Astrocyte (in vitro differentiated cells and primary cell): ENCODE measurements at regions not wholly inside any gene's neighbourhood (a gene's known extent, or its start where the extent isn't known, plus 50 kb on each side); places are given as distances from the start of the nearest gene placed in this dataset.

Experiments used
- DNase-seq: peaks from one replicate; pipeline ENCODE4 v3.0.0-alpha.2; 2010; ENCODE audit warnings: low read depth
- FAIRE-seq: peaks from 2 replicates; lab custom pipeline; 2011; peaks lifted over from hg19 to GRCh38; lab: Jason Lieb, UNC
- H2AFZ ChIP-seq: 2 replicates; pipeline ENCODE4 v1.6.0; 2012; ENCODE audit warnings: low read depth, low read length, inconsistent platforms
- H3K27ac ChIP-seq: 2 replicates; pipeline ENCODE4 v1.5.1; 2011; ENCODE audit warnings: low read depth, low read length, inconsistent platforms
- H3K27me3 ChIP-seq: 2 replicates; pipeline ENCODE4 v1.6.0; 2011; ENCODE audit warnings: low read length, inconsistent platforms; ENCODE audit not compliant: insufficient read depth
- H3K36me3 ChIP-seq: 2 replicates; pipeline ENCODE4 v1.5.1; 2011; ENCODE audit warnings: low read length, inconsistent platforms; ENCODE audit not compliant: insufficient read depth
- H3K4me1 ChIP-seq: 2 replicates; pipeline ENCODE4 v1.5.1; 2011; ENCODE audit warnings: low read length, inconsistent platforms; ENCODE audit not compliant: insufficient read depth
- H3K4me2 ChIP-seq: 2 replicates; pipeline ENCODE4 v1.6.0; 2012; ENCODE audit warnings: low read length, inconsistent platforms
- H3K4me3 ChIP-seq: 2 replicates; pipeline ENCODE4 v1.5.1; 2011; ENCODE audit warnings: low read depth, mild to moderate bottlenecking, low read length, inconsistent platforms; ENCODE audit not compliant: insufficient read depth
- H3K79me2 ChIP-seq: 2 replicates; pipeline ENCODE4 v1.6.0; 2012; ENCODE audit warnings: mild to moderate bottlenecking, low read length, inconsistent platforms; ENCODE audit not compliant: insufficient read depth
- H3K9ac ChIP-seq: 2 replicates; pipeline ENCODE4 v1.6.0; 2012; ENCODE audit warnings: mild to moderate bottlenecking, low read length, inconsistent platforms
- H3K9me3 ChIP-seq: 2 replicates; pipeline ENCODE4 v1.5.1; 2012; ENCODE audit warnings: low read depth, mild to moderate bottlenecking, low read length, inconsistent platforms; ENCODE audit not compliant: insufficient read depth
- H4K20me1 ChIP-seq: 2 replicates; pipeline ENCODE4 v1.6.0; 2012; ENCODE audit warnings: low read length, inconsistent platforms; ENCODE audit not compliant: insufficient read depth
- H3K27ac Mint-ChIP-seq: one replicate; pipeline ENCODE4 v1.8.0; 2021; ENCODE audit warnings: mild to moderate bottlenecking, mixed read lengths; ENCODE audit not compliant: unreplicated experiment
- H3K27me3 Mint-ChIP-seq: one replicate; pipeline ENCODE4 v1.8.0; 2021; ENCODE audit warnings: low read depth, mixed read lengths; ENCODE audit not compliant: unreplicated experiment
- H3K36me3 Mint-ChIP-seq: one replicate; pipeline ENCODE4 v1.8.0; 2021; ENCODE audit warnings: low read depth, mixed read lengths; ENCODE audit not compliant: unreplicated experiment
- H3K4me1 Mint-ChIP-seq: one replicate; pipeline ENCODE4 v1.8.0; 2021; ENCODE audit warnings: low read depth, mixed read lengths; ENCODE audit not compliant: unreplicated experiment
- H3K4me3 Mint-ChIP-seq: one replicate; pipeline ENCODE4 v1.8.0; 2021; ENCODE audit warnings: mild to moderate bottlenecking, moderate library complexity, mixed read lengths; ENCODE audit not compliant: unreplicated experiment
- H3K9me3 Mint-ChIP-seq: one replicate; pipeline ENCODE4 v1.8.0; 2021; ENCODE audit warnings: mild to moderate bottlenecking, mixed read lengths; ENCODE audit not compliant: unreplicated experiment
- CTCF ChIP-seq: IDR thresholded peaks from 2 replicates; pipeline ENCODE4 v1.5.1; 2011; ENCODE audit warnings: low read depth, mild to moderate bottlenecking, inconsistent platforms, low read length, moderate library complexity; ENCODE audit not compliant: insufficient read depth
- EZH2 ChIP-seq: IDR thresholded peaks from 2 replicates; pipeline ENCODE4 v1.6.1; 2012; ENCODE audit warnings: mild to moderate bottlenecking, low read length, inconsistent platforms; ENCODE audit not compliant: insufficient read depth

GRCh38 chr7:70935854-70936253 is 196.1 kb upstream of the GALNT17 start:
- Mint-ChIP-seq H3K4me1 (no peaks in the 10 kb centered on the region), H3K4me3 (no peak overlapping the region), H3K27ac (no peak overlapping the region), H3K36me3 (peaks cover 1% of the 10 kb centered on the region), H3K27me3 (peaks cover 4% of the 10 kb centered on the region), H3K9me3 (peaks cover 10% of the 10 kb centered on the region)
- no peaks in the 10 kb centered on the region for H3K79me2 ChIP-seq
- no peaks in the 10 kb centered on the region for H3K27me3 ChIP-seq
- H3K9ac ChIP-seq, result no peak overlapping the region
- DNase-seq (no peak), FAIRE-seq (no peak)
- H3K4me1 ChIP-seq, result no peaks in the 10 kb centered on the region
- H3K36me3 ChIP-seq, result no peaks in the 10 kb centered on the region
- no peak overlapping the region for H2AFZ ChIP-seq
- no peaks in the 10 kb centered on the region for H4K20me1 ChIP-seq
- TF ChIP-seq EZH2, result no peak
- no peak for TF ChIP-seq CTCF
- H3K4me2 ChIP-seq, result no peak overlapping the region
- H3K27ac ChIP-seq, result no peak overlapping the region
- H3K4me3 ChIP-seq, result no peak overlapping the region
- no peaks in the 10 kb centered on the region for H3K9me3 ChIP-seq

- no peaks in the 10 kb centered on the region for H3K79me2 ChIP-seq
- DNase-seq (no peak), FAIRE-seq (no peak)
- H3K27ac ChIP-seq, result no peak overlapping the region
- Mint-ChIP-seq H3K27ac (no peak overlapping the region), H3K36me3 (peaks cover 1% of the 10 kb centered on the region), H3K27me3 (peaks cover 8% of the 10 kb centered on the region), H3K9me3 (peaks cover 10% of the 10 kb centered on the region), H3K4me1 (no peaks in the 10 kb centered on the region), H3K4me3 (no peak overlapping the region)
- no peaks in the 10 kb centered on the region for H3K4me1 ChIP-seq
- H3K36me3 ChIP-seq, result no peaks in the 10 kb centered on the region
- H3K4me2 ChIP-seq, result no peak overlapping the region
- H2AFZ ChIP-seq, result no peak overlapping the region
- no peaks in the 10 kb centered on the region for H3K27me3 ChIP-seq
- H3K9me3 ChIP-seq, result no peaks in the 10 kb centered on the region
- no peak for TF ChIP-seq CTCF
- no peak for TF ChIP-seq EZH2
- H3K4me3 ChIP-seq, result no peak overlapping the region
- H4K20me1 ChIP-seq, result no peaks in the 10 kb centered on the region
- H3K9ac ChIP-seq, result no peak overlapping the region
Observed at GRCh38 chr7:70937424-70937823, 194.5 kb upstream of the GALNT17 start.

GRCh38 chr7:70940597-70940996 is 191.3 kb upstream of the GALNT17 start:
- Mint-ChIP-seq H3K4me3 (no peak overlapping the region), H3K36me3 (peaks cover 1% of the 10 kb centered on the region), H3K9me3 (peaks cover 10% of the 10 kb centered on the region), H3K27ac (no peak overlapping the region), H3K27me3 (peaks cover 15% of the 10 kb centered on the region), H3K4me1 (no peaks in the 10 kb centered on the region)
- no peak for TF ChIP-seq CTCF
- TF ChIP-seq EZH2, result no peak
- H3K4me3 ChIP-seq, result no peak overlapping the region
- no peak overlapping the region for H3K27ac ChIP-seq
- no peaks in the 10 kb centered on the region for H3K9me3 ChIP-seq
- DNase-seq (no peak), FAIRE-seq (no peak)
- no peak overlapping the region for H2AFZ ChIP-seq
- H3K4me2 ChIP-seq, result no peak overlapping the region
- no peaks in the 10 kb centered on the region for H3K36me3 ChIP-seq
- H4K20me1 ChIP-seq, result no peaks in the 10 kb centered on the region
- no peaks in the 10 kb centered on the region for H3K4me1 ChIP-seq
- no peak overlapping the region for H3K9ac ChIP-seq
- no peaks in the 10 kb centered on the region for H3K27me3 ChIP-seq
- no peaks in the 10 kb centered on the region for H3K79me2 ChIP-seq
